OCI-LY1 (cell line): ENCODE measurements at regions not wholly inside any gene's neighbourhood (a gene's known extent, or its start where the extent isn't known, plus 50 kb on each side); places are given as distances from the start of the nearest gene placed in this dataset.

Experiments
- EZH2 ChIP-seq: fragments of 200-600 bp; sonication (generic), shearing (Covaris generic); IDR thresholded peaks from 2 replicates; pipeline ENCODE4 v1.8.0; 2017; ENCODE audit warnings: borderline replicate concordance, mixed run types, mild to moderate bottlenecking, antibody characterized with exemption, low read length, moderate library complexity, mixed read lengths
- TF ChIP-seq, protein P1 (sequence below): fragments of 200-600 bp; sonication (generic), shearing (Covaris generic); IDR thresholded peaks from 2 replicates; pipeline ENCODE4 v1.5.1; 2017; ENCODE audit warnings: mild to moderate bottlenecking, antibody characterized with exemption, low read length, moderate library complexity, mixed read lengths

DNA sequence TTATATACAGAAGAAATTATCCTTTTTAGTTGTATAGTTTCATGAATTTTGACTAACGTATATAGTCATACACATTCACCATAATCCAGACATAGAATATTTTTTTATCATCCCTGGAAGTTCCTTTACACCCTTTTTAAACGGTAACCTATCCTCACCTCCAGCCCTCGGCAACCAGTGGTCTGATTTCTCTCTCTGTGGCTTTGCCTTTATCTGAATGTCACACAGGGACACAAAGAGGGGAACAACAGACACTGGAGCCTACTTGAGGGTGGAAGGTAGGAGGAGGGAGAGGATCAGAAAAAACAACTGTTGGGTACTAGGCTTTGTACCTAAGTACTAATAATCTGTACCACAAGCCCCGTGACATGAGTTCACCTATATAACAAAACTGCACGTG is 191.9 kb downstream of the MC4R start:
- TF ChIP-seq EZH2: no peak
- TF ChIP-seq, protein P1, sequence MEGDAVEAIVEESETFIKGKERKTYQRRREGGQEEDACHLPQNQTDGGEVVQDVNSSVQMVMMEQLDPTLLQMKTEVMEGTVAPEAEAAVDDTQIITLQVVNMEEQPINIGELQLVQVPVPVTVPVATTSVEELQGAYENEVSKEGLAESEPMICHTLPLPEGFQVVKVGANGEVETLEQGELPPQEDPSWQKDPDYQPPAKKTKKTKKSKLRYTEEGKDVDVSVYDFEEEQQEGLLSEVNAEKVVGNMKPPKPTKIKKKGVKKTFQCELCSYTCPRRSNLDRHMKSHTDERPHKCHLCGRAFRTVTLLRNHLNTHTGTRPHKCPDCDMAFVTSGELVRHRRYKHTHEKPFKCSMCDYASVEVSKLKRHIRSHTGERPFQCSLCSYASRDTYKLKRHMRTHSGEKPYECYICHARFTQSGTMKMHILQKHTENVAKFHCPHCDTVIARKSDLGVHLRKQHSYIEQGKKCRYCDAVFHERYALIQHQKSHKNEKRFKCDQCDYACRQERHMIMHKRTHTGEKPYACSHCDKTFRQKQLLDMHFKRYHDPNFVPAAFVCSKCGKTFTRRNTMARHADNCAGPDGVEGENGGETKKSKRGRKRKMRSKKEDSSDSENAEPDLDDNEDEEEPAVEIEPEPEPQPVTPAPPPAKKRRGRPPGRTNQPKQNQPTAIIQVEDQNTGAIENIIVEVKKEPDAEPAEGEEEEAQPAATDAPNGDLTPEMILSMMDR: no peak
